Ishikawa (cell line): ENCODE measurements at regions not wholly inside any gene's neighbourhood (a gene's known extent, or its start where the extent isn't known, plus 50 kb on each side); places are given as distances from the start of the nearest gene placed in this dataset.

Source experiments
- CEBPB ChIP-seq: IDR thresholded peaks from 2 replicates; pipeline ENCODE4 v1.6.1; 2012
- CREB1 ChIP-seq: IDR thresholded peaks from 2 replicates; pipeline ENCODE4 v1.6.1; 2012; ENCODE audit warnings: low read depth
- EGR1 ChIP-seq: IDR thresholded peaks from 2 replicates; pipeline ENCODE4 v1.6.1; 2012
- EP300 ChIP-seq: IDR thresholded peaks from 2 replicates; pipeline ENCODE4 v1.6.1; 2012; ENCODE audit warnings: borderline replicate concordance
- FOXM1 ChIP-seq: IDR thresholded peaks from 2 replicates; pipeline ENCODE4 v1.6.1; 2012; ENCODE audit warnings: low read depth, borderline replicate concordance
- NFIC ChIP-seq: IDR thresholded peaks from 2 replicates; pipeline ENCODE4 v1.6.1; 2012
- RAD21 ChIP-seq: IDR thresholded peaks from 2 replicates; pipeline ENCODE4 v1.6.1; 2012; ENCODE audit warnings: low read depth
- TAF1 ChIP-seq: IDR thresholded peaks from 2 replicates; pipeline ENCODE4 v1.6.1; 2012; ENCODE audit warnings: low read depth, mild to moderate bottlenecking
- TCF12 ChIP-seq: IDR thresholded peaks from 2 replicates; pipeline ENCODE4 v1.6.1; 2012; ENCODE audit warnings: low read depth
- TEAD4 ChIP-seq: IDR thresholded peaks from 2 replicates; pipeline ENCODE4 v1.6.1; 2012
- YY1 ChIP-seq: IDR thresholded peaks from 2 replicates; pipeline ENCODE4 v1.6.1; 2012; ENCODE audit warnings: low read depth
- ZBTB7A ChIP-seq: IDR thresholded peaks from 2 replicates; pipeline ENCODE4 v1.6.1; 2012; ENCODE audit warnings: low read depth
- TF ChIP-seq, protein P1 (sequence below): IDR thresholded peaks from 2 replicates; pipeline ENCODE4 v1.6.1; 2012; ENCODE audit warnings: low read depth, mild to moderate bottlenecking
- TF ChIP-seq, protein P2 (sequence below): IDR thresholded peaks from 2 replicates; pipeline ENCODE4 v1.6.1; 2012
- TF ChIP-seq, protein P3 (sequence below): IDR thresholded peaks from 2 replicates; pipeline ENCODE4 v1.6.1; 2012

DNA sequence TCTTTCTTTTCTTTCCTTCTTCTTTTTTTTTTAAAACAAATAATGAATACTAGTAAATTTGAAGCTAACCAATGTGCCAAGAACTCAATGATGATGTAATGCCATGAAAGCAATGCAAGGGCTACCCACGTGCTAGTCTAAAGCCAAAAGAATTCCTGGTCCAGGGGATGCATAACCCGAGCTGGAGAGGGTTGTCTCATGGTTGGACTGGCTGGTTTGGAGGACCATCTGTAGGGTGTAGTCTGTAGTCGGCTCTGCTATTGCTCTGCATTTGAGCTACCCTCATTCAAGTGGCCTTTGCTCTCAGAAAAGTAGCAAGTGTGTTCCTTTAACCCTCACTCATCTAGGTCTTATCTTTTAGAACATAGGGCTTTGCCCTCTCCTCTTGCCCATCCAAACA is 469.6 kb upstream of the CELF4 start:
- no peak for TF ChIP-seq CREB1
- TF ChIP-seq, protein P1, sequence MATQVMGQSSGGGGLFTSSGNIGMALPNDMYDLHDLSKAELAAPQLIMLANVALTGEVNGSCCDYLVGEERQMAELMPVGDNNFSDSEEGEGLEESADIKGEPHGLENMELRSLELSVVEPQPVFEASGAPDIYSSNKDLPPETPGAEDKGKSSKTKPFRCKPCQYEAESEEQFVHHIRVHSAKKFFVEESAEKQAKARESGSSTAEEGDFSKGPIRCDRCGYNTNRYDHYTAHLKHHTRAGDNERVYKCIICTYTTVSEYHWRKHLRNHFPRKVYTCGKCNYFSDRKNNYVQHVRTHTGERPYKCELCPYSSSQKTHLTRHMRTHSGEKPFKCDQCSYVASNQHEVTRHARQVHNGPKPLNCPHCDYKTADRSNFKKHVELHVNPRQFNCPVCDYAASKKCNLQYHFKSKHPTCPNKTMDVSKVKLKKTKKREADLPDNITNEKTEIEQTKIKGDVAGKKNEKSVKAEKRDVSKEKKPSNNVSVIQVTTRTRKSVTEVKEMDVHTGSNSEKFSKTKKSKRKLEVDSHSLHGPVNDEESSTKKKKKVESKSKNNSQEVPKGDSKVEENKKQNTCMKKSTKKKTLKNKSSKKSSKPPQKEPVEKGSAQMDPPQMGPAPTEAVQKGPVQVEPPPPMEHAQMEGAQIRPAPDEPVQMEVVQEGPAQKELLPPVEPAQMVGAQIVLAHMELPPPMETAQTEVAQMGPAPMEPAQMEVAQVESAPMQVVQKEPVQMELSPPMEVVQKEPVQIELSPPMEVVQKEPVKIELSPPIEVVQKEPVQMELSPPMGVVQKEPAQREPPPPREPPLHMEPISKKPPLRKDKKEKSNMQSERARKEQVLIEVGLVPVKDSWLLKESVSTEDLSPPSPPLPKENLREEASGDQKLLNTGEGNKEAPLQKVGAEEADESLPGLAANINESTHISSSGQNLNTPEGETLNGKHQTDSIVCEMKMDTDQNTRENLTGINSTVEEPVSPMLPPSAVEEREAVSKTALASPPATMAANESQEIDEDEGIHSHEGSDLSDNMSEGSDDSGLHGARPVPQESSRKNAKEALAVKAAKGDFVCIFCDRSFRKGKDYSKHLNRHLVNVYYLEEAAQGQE, result no peak
- TF ChIP-seq RAD21, result no peak
- no peak for TF ChIP-seq EGR1
- no peak for TF ChIP-seq YY1
- no peak for TF ChIP-seq FOXM1
- TF ChIP-seq, protein P2, sequence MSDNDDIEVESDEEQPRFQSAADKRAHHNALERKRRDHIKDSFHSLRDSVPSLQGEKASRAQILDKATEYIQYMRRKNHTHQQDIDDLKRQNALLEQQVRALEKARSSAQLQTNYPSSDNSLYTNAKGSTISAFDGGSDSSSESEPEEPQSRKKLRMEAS, result no peak
- TF ChIP-seq TCF12, result no peak
- no peak for TF ChIP-seq NFIC
- no peak for TF ChIP-seq TAF1
- TF ChIP-seq ZBTB7A, result no peak
- TF ChIP-seq EP300, result no peak
- TF ChIP-seq, protein P3, sequence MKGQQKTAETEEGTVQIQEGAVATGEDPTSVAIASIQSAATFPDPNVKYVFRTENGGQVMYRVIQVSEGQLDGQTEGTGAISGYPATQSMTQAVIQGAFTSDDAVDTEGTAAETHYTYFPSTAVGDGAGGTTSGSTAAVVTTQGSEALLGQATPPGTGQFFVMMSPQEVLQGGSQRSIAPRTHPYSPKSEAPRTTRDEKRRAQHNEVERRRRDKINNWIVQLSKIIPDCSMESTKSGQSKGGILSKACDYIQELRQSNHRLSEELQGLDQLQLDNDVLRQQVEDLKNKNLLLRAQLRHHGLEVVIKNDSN, result no peak

DNA sequence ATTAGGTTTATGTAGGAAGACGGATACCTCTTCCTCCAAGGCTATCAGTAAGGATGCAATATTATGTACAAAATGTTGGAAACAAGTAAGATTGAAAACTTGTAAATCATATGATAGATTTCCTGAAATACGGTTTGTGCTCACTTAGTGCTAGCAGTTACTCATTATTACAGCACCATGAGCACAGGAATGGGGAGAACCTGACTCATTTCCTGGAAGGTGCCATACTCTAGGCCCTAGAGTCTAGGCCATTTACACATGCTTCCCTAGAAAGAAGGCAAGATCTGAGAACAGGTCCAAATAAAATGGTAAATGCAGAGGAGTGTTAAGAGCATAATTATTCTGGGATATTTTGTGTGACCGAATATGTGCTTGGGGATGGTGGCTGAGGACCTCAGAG is 467.7 kb upstream of the CELF4 start:
- TF ChIP-seq EGR1, result no peak
- no peak for TF ChIP-seq FOXM1
- TF ChIP-seq, protein P3, result no peak
- no peak for TF ChIP-seq TEAD4
- no peak for TF ChIP-seq TAF1
- TF ChIP-seq RAD21, result no peak
- TF ChIP-seq, protein P1, result no peak
- TF ChIP-seq YY1, result no peak

DNA sequence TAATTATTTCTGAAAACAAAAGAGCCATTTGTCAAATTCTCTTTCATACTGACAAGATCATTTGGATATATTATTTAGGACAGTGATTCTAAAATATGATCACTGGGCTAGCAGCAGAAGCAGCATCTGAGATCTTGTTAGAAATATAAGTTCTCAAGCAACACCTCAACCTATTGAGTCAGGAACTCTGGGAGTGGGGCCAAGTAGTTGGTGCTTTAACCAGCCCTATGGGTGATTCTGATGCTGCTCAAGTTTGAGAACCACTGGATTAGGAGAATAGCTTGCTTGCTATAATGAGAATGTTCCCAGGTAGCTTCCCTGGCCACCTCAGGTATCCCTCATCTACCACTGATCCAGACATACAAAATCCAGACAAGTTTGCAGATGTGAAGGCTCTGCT is 466.9 kb upstream of the CELF4 start:
- TF ChIP-seq CREB1 (no peak), TCF12 (no peak), YY1 (no peak), NFIC (no peak), EP300 (no peak), CEBPB (no peak), ZBTB7A (no peak), FOXM1 (no peak), EGR1 (no peak)
- TF ChIP-seq, protein P3, result no peak

DNA sequence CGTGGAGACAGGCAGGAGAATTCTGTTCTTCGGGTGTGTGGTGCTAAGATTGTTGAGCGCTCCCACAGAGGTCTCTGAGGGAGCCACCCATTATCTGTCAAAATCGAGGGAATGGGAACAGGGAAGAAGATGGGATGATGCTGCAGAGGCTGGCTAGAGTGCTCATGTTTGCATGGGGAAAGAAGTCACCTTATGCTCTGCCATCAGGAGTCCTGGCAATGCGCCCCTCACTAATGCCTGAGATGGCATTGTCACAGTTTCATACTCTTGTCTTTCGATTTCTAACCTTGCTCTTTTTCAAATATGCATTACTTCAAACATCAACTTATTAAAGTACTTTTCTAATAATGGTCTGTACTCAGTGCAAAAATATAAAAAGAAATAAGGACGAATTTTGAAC is 463.3 kb upstream of the CELF4 start:
- TF ChIP-seq ZBTB7A (no peak), TEAD4 (no peak), EP300 (no peak), CEBPB (no peak), RAD21 (no peak), TCF12 (no peak), YY1 (no peak)
- TF ChIP-seq, protein P3, result no peak
- TF ChIP-seq, protein P1, result no peak
